GM18951 (cell line): ENCODE measurements at regions not wholly inside any gene's neighbourhood (a gene's known extent, or its start where the extent isn't known, plus 50 kb on each side); places are given as distances from the start of the nearest gene placed in this dataset.
"Not testable (repeated sequence)": the region's sequence is repeated elsewhere in the genome, so short reads cannot be mapped to it uniquely, and the experiment has no call there.

Source experiments
- POLR2A ChIP-seq: IDR thresholded peaks from 4 replicates; pipeline ENCODE4 v1.6.1; 2011; ENCODE audit warnings: mild to moderate bottlenecking; ENCODE audit not compliant: insufficient read length, insufficient read depth; ENCODE audit errors: extremely low read depth
- in situ Hi-C: fragments of 300-500 bp; cut with MboI; formaldehyde crosslinking; loops from one replicate; pipeline ENCODE4 v1.12.0; 2022; ENCODE audit warnings: low sequenced_read_pairs, mixed read lengths, inconsistent platforms; ENCODE audit not compliant: unreplicated experiment

- in situ Hi-C loops: no loop called here
- TF ChIP-seq POLR2A: no peak
These were observed 864.3 kb upstream of the ATXN8OS start for GRCh38 chr13:69243366-69243765.

- in situ Hi-C loops: no loop called here
- no peak for TF ChIP-seq POLR2A
These were observed 873.5 kb upstream of the ATXN8OS start for GRCh38 chr13:69234171-69234570.

GRCh38 chr13:69226427-69226826, 881.2 kb upstream of the ATXN8OS start:
- no peak for TF ChIP-seq POLR2A
- in situ Hi-C loops: no loop called here

- in situ Hi-C loops: not testable (repeated sequence)
These were observed 885.8 kb upstream of the ATXN8OS start for GRCh38 chr13:69221633-69222498.

GRCh38 chr13:69213396-69213795, 894.2 kb upstream of the ATXN8OS start:
- in situ Hi-C loops: no loop called here
- TF ChIP-seq POLR2A: no peak

- no peak for TF ChIP-seq POLR2A
- in situ Hi-C loops: no loop called here
These were observed 903.0 kb upstream of the ATXN8OS start for GRCh38 chr13:69204620-69205019.

GRCh38 chr13:69202996-69203395, 904.6 kb upstream of the ATXN8OS start:
- no peak for TF ChIP-seq POLR2A
- in situ Hi-C loops: no loop called here

GRCh38 chr13:69199664-69200063, 908.0 kb upstream of the ATXN8OS start:
- in situ Hi-C loops: no loop called here
- no peak for TF ChIP-seq POLR2A

- in situ Hi-C loops: no loop called here
These were observed 908.9 kb upstream of the ATXN8OS start for GRCh38 chr13:69198706-69199105.

GRCh38 chr13:69194130-69194529, 913.5 kb upstream of the ATXN8OS start:
- TF ChIP-seq POLR2A: no peak
- in situ Hi-C loops: no loop called here

More at GRCh38 chr13:69198706-69199105, 908.9 kb upstream of the ATXN8OS start:
- no peak for TF ChIP-seq POLR2A

- no peak for TF ChIP-seq POLR2A
- in situ Hi-C loops: no loop called here
These were observed 927.6 kb upstream of the ATXN8OS start for GRCh38 chr13:69180034-69180433.

GRCh38 chr13:69178000-69178399, 929.6 kb upstream of the ATXN8OS start:
- in situ Hi-C loops: no loop called here
- no peak for TF ChIP-seq POLR2A

- in situ Hi-C loops: no loop called here
- no peak for TF ChIP-seq POLR2A
These were observed 939.2 kb upstream of the ATXN8OS start for GRCh38 chr13:69168436-69168835.

- in situ Hi-C loops: no loop called here
- no peak for TF ChIP-seq POLR2A
These were observed 952.5 kb upstream of the ATXN8OS start for GRCh38 chr13:69155136-69155535.
